Adrenal gland (tissue), 5 donors: ENCODE measurements at regions not wholly inside any gene's neighbourhood (a gene's known extent, or its start where the extent isn't known, plus 50 kb on each side); places are given as distances from the start of the nearest gene placed in this dataset.

Source experiments
- POLR2A ChIP-seq, 2 donors: fragments of 450-650 bp; IDR thresholded peaks; one replicate each; pipeline ENCODE4 v1.6.1; 2017; ENCODE audit warnings: antibody characterized with exemption in 2 of 2, mild to moderate bottlenecking in 2 of 2, moderate library complexity in 1 of 2
- TF ChIP-seq, protein P1 (sequence below), 6 experiments: fragments of 450-650 bp in 4 of 6; fragments of 200-600 bp in 2 of 6; sonication (generic) in 1 of 6; IDR thresholded peaks; 1 replicate in 5 of 6; 2 replicates in 1 of 6; pipeline versions ENCODE4 v1.5.1 to v1.8.0; 2016 to 2021; ENCODE audit warnings: antibody characterized with exemption in 6 of 6, mild to moderate bottlenecking in 2 of 6, moderate library complexity in 1 of 6
- donor health status: DM: no; HTN: no; CAD: no.

DNA sequence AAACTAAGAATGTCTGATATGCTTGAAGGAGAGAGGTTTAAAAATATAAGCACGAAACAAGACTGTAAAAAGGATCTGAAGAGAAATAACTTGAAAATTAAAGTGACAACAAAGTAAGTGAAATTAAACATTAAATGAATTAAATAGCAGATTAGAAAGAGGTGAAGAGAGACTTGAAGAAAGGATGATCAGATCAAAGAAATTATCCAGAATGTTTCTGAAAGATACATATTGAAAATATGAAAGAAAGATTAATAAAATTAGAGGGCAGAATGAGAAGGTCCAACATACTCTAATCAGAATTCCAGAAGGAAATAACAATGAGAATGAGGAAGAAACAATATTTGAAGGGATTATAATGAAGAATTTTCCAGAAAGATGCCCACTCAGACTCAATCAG is 151.1 kb downstream of the FAM76B start:
- TF ChIP-seq, protein P1, sequence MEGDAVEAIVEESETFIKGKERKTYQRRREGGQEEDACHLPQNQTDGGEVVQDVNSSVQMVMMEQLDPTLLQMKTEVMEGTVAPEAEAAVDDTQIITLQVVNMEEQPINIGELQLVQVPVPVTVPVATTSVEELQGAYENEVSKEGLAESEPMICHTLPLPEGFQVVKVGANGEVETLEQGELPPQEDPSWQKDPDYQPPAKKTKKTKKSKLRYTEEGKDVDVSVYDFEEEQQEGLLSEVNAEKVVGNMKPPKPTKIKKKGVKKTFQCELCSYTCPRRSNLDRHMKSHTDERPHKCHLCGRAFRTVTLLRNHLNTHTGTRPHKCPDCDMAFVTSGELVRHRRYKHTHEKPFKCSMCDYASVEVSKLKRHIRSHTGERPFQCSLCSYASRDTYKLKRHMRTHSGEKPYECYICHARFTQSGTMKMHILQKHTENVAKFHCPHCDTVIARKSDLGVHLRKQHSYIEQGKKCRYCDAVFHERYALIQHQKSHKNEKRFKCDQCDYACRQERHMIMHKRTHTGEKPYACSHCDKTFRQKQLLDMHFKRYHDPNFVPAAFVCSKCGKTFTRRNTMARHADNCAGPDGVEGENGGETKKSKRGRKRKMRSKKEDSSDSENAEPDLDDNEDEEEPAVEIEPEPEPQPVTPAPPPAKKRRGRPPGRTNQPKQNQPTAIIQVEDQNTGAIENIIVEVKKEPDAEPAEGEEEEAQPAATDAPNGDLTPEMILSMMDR (IDR thresholded peaks at IDR 0.05), result no peak
- no peak for TF ChIP-seq POLR2A (IDR thresholded peaks at IDR 0.05)
